Heart left ventricle (tissue), 16 donors: ENCODE measurements at regions not wholly inside any gene's neighbourhood (a gene's known extent, or its start where the extent isn't known, plus 50 kb on each side); places are given as distances from the start of the nearest gene placed in this dataset.

Experiments used
- ATAC-seq, 4 donors: fragments of 200-7000 bp; cut with Tn5 transposase; one replicate each; pipeline ENCODE4 v1.9.1; 2020 to 2022; ENCODE audit warnings: moderate library complexity in 4 of 4, mild to moderate bottlenecking in 3 of 4, moderate number of reproducible peaks in 1 of 4
- DNase-seq, 5 donors: peaks; one replicate each; pipeline ENCODE4 v3.0.0-alpha.2; 2020
- H3K27ac ChIP-seq, 12 donors: fragments of 200-600 bp; sonication (generic) in 4 of 12; one replicate each; pipeline versions ENCODE4 v1.5.0 to v1.8.0; 2016 to 2022; ENCODE audit warnings: mild to moderate bottlenecking in 2 of 12
- H3K27me3 ChIP-seq, 9 donors: fragments of 200-600 bp; sonication (generic) in 2 of 9; one replicate each; pipeline versions ENCODE4 v1.5.1 to v1.8.0; 2016 to 2022; ENCODE audit warnings: mild to moderate bottlenecking in 3 of 9
- H3K36me3 ChIP-seq, 9 donors: fragments of 200-600 bp; sonication (generic) in 2 of 9; one replicate each; pipeline versions ENCODE4 v1.5.0 to v1.8.0; 2018 to 2022; ENCODE audit warnings: mild to moderate bottlenecking in 2 of 9
- H3K4me1 ChIP-seq, 12 donors: fragments of 200-600 bp; sonication (generic) in 4 of 12; one replicate each; pipeline versions ENCODE4 v1.5.0 to v1.8.0; 2016 to 2022; ENCODE audit warnings: mild to moderate bottlenecking in 3 of 12
- H3K4me3 ChIP-seq, 12 donors: fragments of 200-600 bp; sonication (generic) in 4 of 12; one replicate each; pipeline versions ENCODE4 v1.5.0 to v1.8.0; 2017 to 2022; ENCODE audit warnings: mild to moderate bottlenecking in 9 of 12, moderate library complexity in 4 of 12
- H3K9me3 ChIP-seq, 12 donors: fragments of 200-600 bp; sonication (generic) in 4 of 12; one replicate each; pipeline versions ENCODE4 v1.5.0 to v1.8.0; 2016 to 2022; ENCODE audit warnings: mild to moderate bottlenecking in 1 of 12
- POLR2A ChIP-seq, 2 donors: fragments of 450-650 bp; IDR thresholded peaks; one replicate each; pipeline ENCODE4 v1.6.1; 2017; ENCODE audit warnings: antibody characterized with exemption in 2 of 2, mild to moderate bottlenecking in 2 of 2, moderate library complexity in 2 of 2
- WGBS, 4 donors: extraction: QIAGEN DNeasy Blood & Tissue Kit in 2 of 4; methylation state at CpG; one replicate each; pipeline versions ENCODE4 v1.1.5 to v1.1.7; 2013 to 2018; 5-methylcytosine and 5-hydroxymethylcytosine counted together
- intact Hi-C, 10 donors: fragments of 100-400 bp; cut with DNase I; formaldehyde crosslinking; loops; one replicate each; pipeline versions ENCODE4 v1.11.1 to v1.14.2; 2022
- TF ChIP-seq, protein P1 (sequence below), 12 donors: fragments of 200-600 bp; sonication (generic) in 4 of 12; IDR thresholded peaks; one replicate each; pipeline versions ENCODE4 v1.5.0 to v1.8.0; 2018 to 2022; ENCODE audit warnings: antibody characterized with exemption in 12 of 12, mild to moderate bottlenecking in 5 of 12
- donor health status: ischemic (EF 13 %, LVEDD 7.1; RV severe dilation, severe dysfunction).
- donor health status: healthy with polysubstance abuse.
- donor health status: DM: no; HTN: yes; CAD: no.
- donor health status: DM: no; HTN: no; CAD: no.
- donor health status: ischemic (EF 25% LVEDD 6.9; RV normal size, moderate dysfunction).
- donor health status: ischemic (EF 25% LVEDD 5.7; RV mildly dilated, moderate dysfunction).
- donor health status: healthy.
- donor health status: DM: yes; HTN: yes; CAD: no.
- donor health status: ischemic (EF 35%, LVEDD 5.7; RV mildly dilated, moderate dysfunction).
- donor health status: nonischemic (EF 11% LVEDD 7.7; RV severe dilation, severe dysfunction).
- donor health status: DM: yes; HTN: yes; CAD: no.
- donor health status: PGD.
- donor health status: ischemic (EF 29% LVEDD 5.4; RV normal size, mild dysfunction).
- donor health status: nonischemic (EF 23%, LVEDD 6.1; RV moderate dilation, normal function).

DNA sequence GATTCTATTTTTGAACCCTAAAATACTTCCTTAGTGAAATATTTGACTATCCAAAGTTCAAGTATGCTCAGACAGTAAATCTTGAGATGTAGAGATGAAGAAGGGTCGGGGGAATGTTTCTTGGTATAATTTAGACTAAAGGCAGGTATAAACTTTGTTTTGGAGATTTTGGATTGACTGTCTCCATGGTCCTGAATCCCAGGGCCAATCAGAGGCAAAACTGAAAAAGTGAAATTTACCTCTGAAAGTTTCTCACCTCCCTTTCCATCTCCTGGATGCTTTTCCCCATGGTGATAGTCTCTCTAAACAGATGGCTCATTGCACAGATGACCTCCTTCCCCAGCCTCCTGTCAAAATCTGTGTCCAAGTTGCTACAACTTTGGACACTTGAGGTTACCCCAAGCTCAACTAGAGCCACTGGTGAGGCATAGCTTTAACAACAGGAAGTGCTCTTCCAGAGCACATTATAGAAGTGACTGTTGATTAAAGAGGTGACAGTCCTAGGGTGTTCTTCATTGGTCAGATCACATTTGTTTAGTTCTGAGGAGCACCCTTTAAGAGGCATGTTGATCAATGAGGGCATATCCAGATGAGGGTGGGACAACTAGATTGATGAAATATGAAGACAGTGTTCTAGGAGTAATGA is 128.4 kb downstream of the AKAP11 start:
- intact Hi-C loops, result no loop called here
- ATAC-seq (no peak), DNase-seq (no peak)
- TF ChIP-seq, protein P1, sequence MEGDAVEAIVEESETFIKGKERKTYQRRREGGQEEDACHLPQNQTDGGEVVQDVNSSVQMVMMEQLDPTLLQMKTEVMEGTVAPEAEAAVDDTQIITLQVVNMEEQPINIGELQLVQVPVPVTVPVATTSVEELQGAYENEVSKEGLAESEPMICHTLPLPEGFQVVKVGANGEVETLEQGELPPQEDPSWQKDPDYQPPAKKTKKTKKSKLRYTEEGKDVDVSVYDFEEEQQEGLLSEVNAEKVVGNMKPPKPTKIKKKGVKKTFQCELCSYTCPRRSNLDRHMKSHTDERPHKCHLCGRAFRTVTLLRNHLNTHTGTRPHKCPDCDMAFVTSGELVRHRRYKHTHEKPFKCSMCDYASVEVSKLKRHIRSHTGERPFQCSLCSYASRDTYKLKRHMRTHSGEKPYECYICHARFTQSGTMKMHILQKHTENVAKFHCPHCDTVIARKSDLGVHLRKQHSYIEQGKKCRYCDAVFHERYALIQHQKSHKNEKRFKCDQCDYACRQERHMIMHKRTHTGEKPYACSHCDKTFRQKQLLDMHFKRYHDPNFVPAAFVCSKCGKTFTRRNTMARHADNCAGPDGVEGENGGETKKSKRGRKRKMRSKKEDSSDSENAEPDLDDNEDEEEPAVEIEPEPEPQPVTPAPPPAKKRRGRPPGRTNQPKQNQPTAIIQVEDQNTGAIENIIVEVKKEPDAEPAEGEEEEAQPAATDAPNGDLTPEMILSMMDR (IDR thresholded peaks at IDR 0.05), result no peak
- TF ChIP-seq POLR2A (IDR thresholded peaks at IDR 0.05), result no peak
- peaks cover 0 to 2% (median 0%) of the 10 kb centered on the region in 9 donors for H3K27me3 ChIP-seq
- no peak overlapping the region for H3K27ac ChIP-seq
- no peak overlapping the region for H3K4me3 ChIP-seq
- no peaks in the 10 kb centered on the region for H3K36me3 ChIP-seq
- peaks cover 0 to 8% (median 0%) of the 10 kb centered on the region in 12 donors for H3K4me1 ChIP-seq
- WGBS, 4 donors, result 71 to 84% (median 79%) methylated on average over 1 of the region's 1 CpG
- H3K9me3 ChIP-seq, result no peaks in the 10 kb centered on the region

DNA sequence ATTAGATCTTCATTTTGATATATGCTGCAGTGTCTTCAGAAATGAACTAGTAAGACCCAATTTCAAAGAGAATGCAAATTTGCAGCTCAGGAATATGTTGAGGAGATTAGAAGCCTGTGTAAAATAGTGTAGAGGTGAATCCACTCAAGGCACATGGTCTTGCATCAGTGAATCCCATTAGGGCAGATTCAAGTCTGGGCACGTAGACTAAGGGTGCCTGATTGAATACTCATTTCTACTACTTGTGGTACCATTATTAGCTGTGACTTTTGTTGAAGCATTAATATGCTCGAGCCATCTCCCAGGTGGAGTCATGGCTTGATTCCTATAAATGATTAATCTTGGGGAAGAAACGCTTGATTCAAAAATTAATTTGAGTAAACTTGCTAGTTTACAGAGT is 129.4 kb downstream of the AKAP11 start:
- DNase-seq, result no peak
- WGBS, 4 donors, result 89 to 91% (median 91%) methylated on average over 3 of the region's 3 CpGs
- no peaks in the 10 kb centered on the region for H3K27me3 ChIP-seq
- H3K9me3 ChIP-seq, result no peaks in the 10 kb centered on the region
- intact Hi-C loops, result no loop called here
- no peak overlapping the region for H3K27ac ChIP-seq
- no peaks in the 10 kb centered on the region for H3K36me3 ChIP-seq
- no peak for ATAC-seq
- H3K4me3 ChIP-seq, result no peak overlapping the region
- TF ChIP-seq, protein P1 (IDR thresholded peaks at IDR 0.05), result no peak
- TF ChIP-seq POLR2A (IDR thresholded peaks at IDR 0.05), result no peak
- peaks cover 0 to 11% (median 0%) of the 10 kb centered on the region in 12 donors for H3K4me1 ChIP-seq

DNA sequence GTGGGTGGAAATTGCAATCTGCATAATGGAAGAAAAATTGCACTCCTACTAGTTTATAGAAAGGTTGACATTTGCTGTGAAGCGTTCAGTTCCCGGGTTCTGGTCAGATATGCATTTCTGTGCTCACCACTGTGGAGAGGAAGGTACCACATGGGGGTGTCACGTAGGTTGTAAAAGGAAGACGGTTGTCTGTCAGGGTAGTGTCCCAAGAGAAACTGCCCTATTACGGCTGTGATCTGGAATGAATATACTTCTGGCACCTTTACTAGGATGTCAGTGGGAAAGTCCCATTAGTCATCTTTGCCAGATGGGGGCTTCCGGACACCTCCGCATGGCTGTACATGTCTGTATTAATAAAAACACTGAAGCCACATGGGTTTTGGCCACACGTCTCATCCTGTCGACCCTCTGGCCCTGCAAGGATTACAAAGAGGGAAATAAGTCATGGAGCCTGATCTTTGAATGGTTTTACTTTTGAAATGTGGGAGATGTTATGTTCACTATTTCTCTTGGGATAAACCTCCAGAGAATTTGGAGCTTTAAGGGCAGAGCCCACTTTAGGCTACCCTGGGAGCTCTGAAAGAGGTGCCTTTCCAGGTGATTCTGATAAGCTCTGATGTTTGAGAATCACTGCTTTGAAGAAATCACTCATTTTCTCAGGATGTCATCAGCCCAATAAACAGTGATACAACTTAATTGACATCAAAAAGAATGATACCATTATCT is 133.9 kb downstream of the AKAP11 start:
- H3K9me3 ChIP-seq, result no peaks in the 10 kb centered on the region
- WGBS, 4 donors, result 50 to 63% (median 55%) methylated on average over 9 of the region's 9 CpGs
- DNase-seq (no peak), ATAC-seq (no peak)
- no peaks in the 10 kb centered on the region for H3K27me3 ChIP-seq
- no peak overlapping the region for H3K4me3 ChIP-seq
- H3K4me1 ChIP-seq, result peaks cover 0 to 11% (median 0%) of the 10 kb centered on the region in 12 donors
- H3K27ac ChIP-seq, result peak overlapping the region in 1 of 12 donors; percentile 37
- intact Hi-C loops, result no loop called here
- H3K36me3 ChIP-seq, result no peaks in the 10 kb centered on the region
- TF ChIP-seq, protein P1 (IDR thresholded peaks at IDR 0.05), result no peak
- no peak for TF ChIP-seq POLR2A (IDR thresholded peaks at IDR 0.05)

DNA sequence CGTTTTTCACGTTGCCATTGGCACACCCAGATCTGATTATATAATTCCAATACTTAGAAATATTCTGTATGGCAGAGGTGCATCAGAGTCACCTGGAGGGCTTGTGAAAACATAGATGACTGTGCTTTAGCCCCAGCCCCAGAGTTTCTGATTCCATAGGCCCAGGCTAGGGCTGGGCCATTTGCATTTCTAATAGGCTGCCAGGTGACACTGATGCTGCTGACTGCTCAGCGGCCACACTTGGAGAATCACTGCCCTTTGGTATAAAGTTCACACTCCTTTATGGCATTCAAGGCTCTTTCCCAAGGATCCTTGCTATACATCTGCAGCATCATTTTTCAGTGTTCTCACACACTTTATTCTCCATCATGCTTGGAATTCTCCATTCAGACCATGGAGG is 137.1 kb downstream of the AKAP11 start:
- intact Hi-C loops, result no loop called here
- TF ChIP-seq POLR2A (IDR thresholded peaks at IDR 0.05), result no peak
- TF ChIP-seq, protein P1 (IDR thresholded peaks at IDR 0.05), result no peak
- 78 to 86% (median 82%) methylated on average over 3 of the region's 3 CpGs for WGBS, 4 donors
- Histone ChIP-seq H3K4me3 (no peak overlapping the region), H3K9me3 (no peaks in the 10 kb centered on the region), H3K27ac (no peak overlapping the region), H3K4me1 (peaks cover 0 to 11% (median 0%) of the 10 kb centered on the region in 12 donors), H3K27me3 (no peaks in the 10 kb centered on the region), H3K36me3 (no peaks in the 10 kb centered on the region)
- no peak for ATAC-seq
- DNase-seq, result no peak
